ENCODE measurements at regions not wholly inside any gene's neighbourhood (a gene's known extent, or its start where the extent isn't known, plus 50 kb on each side); places are given as distances from the start of the nearest gene placed in this dataset.

GRCh38 chr15:35206060-35206675 lies 121.1 kb upstream of the NANOGP8 start:
- no peak for TF ChIP-seq EZH2 (IDR thresholded peaks at IDR 0.05; ENCODE audit: insufficient read depth, low read length)
- TF ChIP-seq, protein P1, sequence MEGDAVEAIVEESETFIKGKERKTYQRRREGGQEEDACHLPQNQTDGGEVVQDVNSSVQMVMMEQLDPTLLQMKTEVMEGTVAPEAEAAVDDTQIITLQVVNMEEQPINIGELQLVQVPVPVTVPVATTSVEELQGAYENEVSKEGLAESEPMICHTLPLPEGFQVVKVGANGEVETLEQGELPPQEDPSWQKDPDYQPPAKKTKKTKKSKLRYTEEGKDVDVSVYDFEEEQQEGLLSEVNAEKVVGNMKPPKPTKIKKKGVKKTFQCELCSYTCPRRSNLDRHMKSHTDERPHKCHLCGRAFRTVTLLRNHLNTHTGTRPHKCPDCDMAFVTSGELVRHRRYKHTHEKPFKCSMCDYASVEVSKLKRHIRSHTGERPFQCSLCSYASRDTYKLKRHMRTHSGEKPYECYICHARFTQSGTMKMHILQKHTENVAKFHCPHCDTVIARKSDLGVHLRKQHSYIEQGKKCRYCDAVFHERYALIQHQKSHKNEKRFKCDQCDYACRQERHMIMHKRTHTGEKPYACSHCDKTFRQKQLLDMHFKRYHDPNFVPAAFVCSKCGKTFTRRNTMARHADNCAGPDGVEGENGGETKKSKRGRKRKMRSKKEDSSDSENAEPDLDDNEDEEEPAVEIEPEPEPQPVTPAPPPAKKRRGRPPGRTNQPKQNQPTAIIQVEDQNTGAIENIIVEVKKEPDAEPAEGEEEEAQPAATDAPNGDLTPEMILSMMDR (IDR thresholded peaks at IDR 0.05; ENCODE audit: insufficient read depth, low read depth, low read length), result peak; percentile 40
- no peak overlapping the region for H3K27ac Mint-ChIP-seq (ENCODE audit: unreplicated experiment)
- H3K4me3 ChIP-seq (ENCODE audit: insufficient read depth, low read depth, low read length), result no peak overlapping the region
- H3K4me1 ChIP-seq (ENCODE audit: insufficient read depth, low read length), result no peaks in the 10 kb centered on the region
- no peaks in the 10 kb centered on the region for H3K79me2 ChIP-seq (ENCODE audit: insufficient read depth, low read length)
- no peak overlapping the region for H3K9ac ChIP-seq (ENCODE audit: low read length)
- no peaks in the 10 kb centered on the region for H3K27me3 ChIP-seq (ENCODE audit: insufficient read depth, low read length)
- no peaks in the 10 kb centered on the region for H3K36me3 ChIP-seq (ENCODE audit: insufficient read depth, low read length)
- H3K36me3 Mint-ChIP-seq (ENCODE audit: low read depth, unreplicated experiment), result no peaks in the 10 kb centered on the region
- no peak for FAIRE-seq
- H3K27ac ChIP-seq (ENCODE audit: low read depth, low read length), result no peak overlapping the region
- no peaks in the 10 kb centered on the region for H3K27me3 Mint-ChIP-seq (ENCODE audit: low read depth, unreplicated experiment)
- no peak overlapping the region for H3K4me3 Mint-ChIP-seq (ENCODE audit: unreplicated experiment)
- no peaks in the 10 kb centered on the region for H3K9me3 ChIP-seq (ENCODE audit: insufficient read depth, low read depth, low read length)
- H3K4me2 ChIP-seq (ENCODE audit: low read length), result no peak overlapping the region
- no peaks in the 10 kb centered on the region for H3K9me3 Mint-ChIP-seq (ENCODE audit: unreplicated experiment)
- no peaks in the 10 kb centered on the region for H3K4me1 Mint-ChIP-seq (ENCODE audit: low read depth, unreplicated experiment)
- H4K20me1 ChIP-seq (ENCODE audit: insufficient read depth, low read length), result no peaks in the 10 kb centered on the region
- DNase-seq (ENCODE audit: low read depth), result no peak
- no peak overlapping the region for H2AFZ ChIP-seq (ENCODE audit: low read depth, low read length)

- no peaks in the 10 kb centered on the region for H3K9me3 ChIP-seq (ENCODE audit: insufficient read depth, low read depth, low read length)
- Mint-ChIP-seq H3K4me3 (ENCODE audit: unreplicated experiment) (no peak overlapping the region), H3K4me1 (ENCODE audit: low read depth, unreplicated experiment) (peaks cover 5% of the 10 kb centered on the region), H3K27me3 (ENCODE audit: low read depth, unreplicated experiment) (no peaks in the 10 kb centered on the region), H3K9me3 (ENCODE audit: unreplicated experiment) (no peaks in the 10 kb centered on the region), H3K27ac (ENCODE audit: unreplicated experiment) (no peak overlapping the region), H3K36me3 (ENCODE audit: low read depth, unreplicated experiment) (no peaks in the 10 kb centered on the region)
- TF ChIP-seq EZH2 (IDR thresholded peaks at IDR 0.05; ENCODE audit: insufficient read depth, low read length), result no peak
- TF ChIP-seq, protein P1 (IDR thresholded peaks at IDR 0.05; ENCODE audit: insufficient read depth, low read depth, low read length), result no peak
- FAIRE-seq (no peak), DNase-seq (ENCODE audit: low read depth) (no peak)
- no peak overlapping the region for H3K9ac ChIP-seq (ENCODE audit: low read length)
- no peak overlapping the region for H3K27ac ChIP-seq (ENCODE audit: low read depth, low read length)
- H3K27me3 ChIP-seq (ENCODE audit: insufficient read depth, low read length), result no peaks in the 10 kb centered on the region
- H3K79me2 ChIP-seq (ENCODE audit: insufficient read depth, low read length), result no peaks in the 10 kb centered on the region
- H2AFZ ChIP-seq (ENCODE audit: low read depth, low read length), result no peak overlapping the region
- no peak overlapping the region for H3K4me3 ChIP-seq (ENCODE audit: insufficient read depth, low read depth, low read length)
- no peaks in the 10 kb centered on the region for H4K20me1 ChIP-seq (ENCODE audit: insufficient read depth, low read length)
- H3K36me3 ChIP-seq (ENCODE audit: insufficient read depth, low read length), result no peaks in the 10 kb centered on the region
- no peaks in the 10 kb centered on the region for H3K4me1 ChIP-seq (ENCODE audit: insufficient read depth, low read length)
- no peak overlapping the region for H3K4me2 ChIP-seq (ENCODE audit: low read length)
Measured at GRCh38 chr15:35198197-35198596, 113.1 kb upstream of the NANOGP8 start.

GRCh38 chr15:35197754-35198153 lies 112.7 kb upstream of the NANOGP8 start:
- Histone ChIP-seq H4K20me1 (ENCODE audit: insufficient read depth, low read length) (no peaks in the 10 kb centered on the region), H3K4me2 (ENCODE audit: low read length) (no peak overlapping the region), H3K4me1 (ENCODE audit: insufficient read depth, low read length) (no peaks in the 10 kb centered on the region), H3K27me3 (ENCODE audit: insufficient read depth, low read length) (no peaks in the 10 kb centered on the region), H3K79me2 (ENCODE audit: insufficient read depth, low read length) (no peaks in the 10 kb centered on the region), H2AFZ (ENCODE audit: low read depth, low read length) (no peak overlapping the region), H3K36me3 (ENCODE audit: insufficient read depth, low read length) (no peaks in the 10 kb centered on the region), H3K4me3 (ENCODE audit: insufficient read depth, low read depth, low read length) (no peak overlapping the region), H3K27ac (ENCODE audit: low read depth, low read length) (no peak overlapping the region), H3K9ac (ENCODE audit: low read length) (no peak overlapping the region), H3K9me3 (ENCODE audit: insufficient read depth, low read depth, low read length) (no peaks in the 10 kb centered on the region)
- DNase-seq (ENCODE audit: low read depth) (no peak), FAIRE-seq (no peak)
- TF ChIP-seq EZH2 (IDR thresholded peaks at IDR 0.05; ENCODE audit: insufficient read depth, low read length), result no peak
- TF ChIP-seq, protein P1 (IDR thresholded peaks at IDR 0.05; ENCODE audit: insufficient read depth, low read depth, low read length), result no peak
- no peaks in the 10 kb centered on the region for H3K9me3 Mint-ChIP-seq (ENCODE audit: unreplicated experiment)
- peaks cover 5% of the 10 kb centered on the region for H3K4me1 Mint-ChIP-seq (ENCODE audit: low read depth, unreplicated experiment)
- no peaks in the 10 kb centered on the region for H3K36me3 Mint-ChIP-seq (ENCODE audit: low read depth, unreplicated experiment)
- no peak overlapping the region for H3K4me3 Mint-ChIP-seq (ENCODE audit: unreplicated experiment)
- no peaks in the 10 kb centered on the region for H3K27me3 Mint-ChIP-seq (ENCODE audit: low read depth, unreplicated experiment)
- H3K27ac Mint-ChIP-seq (ENCODE audit: unreplicated experiment), result no peak overlapping the region
